NCI-H524 (cell line): ENCODE measurements at regions not wholly inside any gene's neighbourhood (a gene's known extent, or its start where the extent isn't known, plus 50 kb on each side); places are given as distances from the start of the nearest gene placed in this dataset.
A peak's percentile ranks its signal among the peaks of the same experiment; 100 is the strongest.

Source experiments
- DNase-seq, 2 experiments: peaks; one replicate each; lab custom pipeline; 2025; lab: John Stamatoyannopoulos, UW

DNA sequence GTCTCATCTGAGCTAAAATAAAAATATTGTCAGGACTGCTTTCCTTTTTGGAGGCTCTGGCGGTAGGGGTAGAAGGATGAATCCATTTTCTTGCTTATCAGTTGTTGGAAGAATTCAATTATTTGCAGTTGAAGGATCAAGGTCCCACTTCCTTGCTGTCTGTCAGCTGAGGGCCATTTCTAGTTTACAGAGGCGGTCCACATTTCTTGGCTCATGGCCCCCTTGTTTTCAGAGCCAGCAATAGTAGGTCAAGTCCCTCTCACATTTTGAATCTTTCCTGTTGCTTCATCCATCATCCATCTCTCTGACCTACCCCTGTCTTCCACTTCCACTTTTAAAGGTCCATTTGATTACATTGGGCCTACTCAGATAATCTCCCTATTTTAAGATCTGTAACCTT lies 1099.3 kb upstream of the DIAPH2 start:
- DNase-seq = no peak

DNA sequence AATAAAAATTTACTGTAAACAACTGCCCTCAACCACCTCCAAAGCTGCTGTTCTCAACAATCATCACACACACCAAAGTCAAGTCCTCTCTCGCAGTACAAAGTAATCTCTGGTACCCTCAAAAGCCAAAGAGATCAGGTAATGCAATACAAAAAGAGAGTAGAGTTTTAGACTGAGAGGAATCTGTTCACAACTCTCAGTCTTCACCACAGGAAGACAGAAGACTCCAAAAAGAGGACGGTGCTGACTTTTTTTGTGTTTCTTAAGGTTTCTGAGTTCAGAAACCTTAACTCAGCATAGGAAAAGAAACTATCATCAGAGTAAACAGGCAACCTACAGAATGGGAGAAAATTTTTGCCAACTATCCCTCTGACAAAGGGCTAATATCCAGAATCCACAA lies 1072.3 kb upstream of the DIAPH2 start:
- no peak for DNase-seq

DNA sequence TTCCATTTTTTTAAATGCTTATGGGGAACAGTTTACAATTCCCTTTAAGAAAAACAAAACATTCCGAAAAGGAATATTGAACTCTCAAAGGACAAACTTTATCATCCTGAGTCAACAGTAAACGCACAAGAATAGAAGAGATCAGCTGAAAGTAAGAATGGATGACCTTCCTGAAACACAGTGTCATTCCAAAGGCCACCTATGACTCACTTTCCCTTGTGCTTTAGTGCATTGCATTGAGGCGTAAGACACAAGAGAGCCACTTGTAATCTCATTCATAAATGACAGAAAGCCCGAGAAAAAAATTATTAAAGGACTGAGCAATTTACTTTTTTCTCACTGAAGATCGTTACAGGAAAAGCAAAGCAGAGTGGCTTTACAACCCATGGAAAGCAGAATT lies 1062.4 kb upstream of the DIAPH2 start:
- no peak for DNase-seq

DNA sequence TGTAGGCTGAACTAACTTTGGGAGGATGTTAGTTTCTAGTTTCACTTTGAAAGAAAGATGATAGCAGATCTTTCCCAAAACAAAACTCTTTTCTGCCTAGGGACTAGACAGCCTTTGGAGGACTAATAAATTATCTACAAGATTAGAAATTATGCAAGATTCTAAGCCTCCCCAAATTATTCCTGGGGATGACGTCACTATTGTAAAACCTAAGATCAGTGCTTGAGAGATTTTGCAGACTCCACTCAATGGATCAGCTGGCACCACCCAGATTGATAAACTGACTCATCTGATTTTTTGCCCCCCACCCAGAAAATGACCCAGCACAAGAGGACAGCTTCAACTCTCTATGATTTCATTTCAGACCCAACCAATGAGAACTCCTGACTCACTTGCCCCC lies 1057.9 kb upstream of the DIAPH2 start:
- no peak for DNase-seq

DNA sequence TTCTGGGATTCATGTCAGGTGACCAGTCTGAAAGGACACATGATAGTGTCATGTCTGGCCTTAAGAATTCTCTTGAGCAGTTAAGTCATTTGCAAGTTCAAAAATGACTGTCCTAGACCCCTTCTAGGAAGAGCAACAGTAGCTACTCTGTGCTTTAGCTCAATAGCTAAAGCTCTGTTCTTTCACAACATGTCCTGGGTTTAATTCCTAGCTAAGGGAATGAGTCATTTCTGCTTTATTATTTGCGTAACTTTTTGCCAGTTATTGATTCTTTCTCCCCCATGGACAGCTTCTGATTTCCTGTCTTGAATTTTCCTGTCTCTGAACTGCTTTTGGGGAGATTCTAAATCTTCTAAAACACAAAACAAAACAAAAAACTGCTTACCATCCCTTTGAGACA lies 1055.8 kb upstream of the DIAPH2 start:
- no peak for DNase-seq

DNA sequence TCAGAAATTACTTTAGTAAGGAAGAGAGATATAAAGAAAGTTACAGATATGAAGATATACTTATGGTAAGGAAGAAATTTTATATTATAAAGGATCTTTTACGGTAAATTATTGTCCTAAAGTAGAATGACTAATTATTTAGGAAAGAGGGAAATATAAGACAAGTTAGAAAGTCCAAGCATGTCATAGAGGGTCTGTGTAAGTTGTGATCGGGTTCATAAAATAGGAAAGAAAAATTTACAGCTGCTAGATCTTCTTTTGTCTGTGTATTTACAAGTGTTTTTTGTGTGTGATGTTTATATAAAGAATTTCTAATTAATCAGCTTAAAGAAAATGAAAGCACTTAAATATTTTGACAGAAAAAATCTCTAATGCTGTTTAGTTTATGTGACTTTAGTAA lies 1054.9 kb upstream of the DIAPH2 start:
- DNase-seq = no peak

DNA sequence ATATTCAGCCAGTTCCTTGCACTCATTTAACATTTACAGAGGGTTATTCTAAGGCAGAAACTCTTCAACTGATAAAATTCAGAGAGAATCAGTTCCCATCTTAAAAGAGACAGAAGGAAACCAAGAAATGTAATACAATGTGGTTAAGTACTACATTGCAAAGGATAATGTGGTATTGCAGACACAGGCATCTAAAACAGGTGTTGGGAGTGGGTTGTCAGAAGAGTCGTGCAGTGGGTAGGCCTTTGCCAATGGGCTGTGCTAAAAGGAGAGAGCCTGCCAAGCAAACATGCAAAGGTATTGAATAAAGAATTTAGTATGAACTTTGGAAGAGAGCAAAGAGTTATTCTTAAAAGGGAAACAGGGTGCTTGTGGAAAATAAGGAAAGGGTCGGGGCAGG lies 1044.4 kb upstream of the DIAPH2 start:
- DNase-seq = no peak

DNA sequence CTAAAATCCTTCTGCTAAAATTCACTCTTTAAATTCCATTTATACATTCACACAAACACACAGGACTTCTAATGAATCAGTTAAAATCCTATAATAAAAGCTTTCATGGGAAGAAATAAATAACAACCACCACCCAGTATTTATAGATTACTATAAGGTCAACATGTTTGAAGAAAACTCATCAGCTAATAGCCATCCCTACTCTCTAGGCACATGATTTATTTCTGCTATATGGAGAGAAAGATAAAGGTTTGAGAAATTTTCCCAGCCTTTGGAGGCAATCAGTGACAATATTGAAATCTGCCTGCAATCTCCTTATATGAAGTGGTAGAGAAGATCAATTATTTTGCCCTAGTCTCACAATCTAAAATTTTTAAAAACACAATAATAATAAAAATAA lies 1038.9 kb upstream of the DIAPH2 start:
- no peak for DNase-seq

DNA sequence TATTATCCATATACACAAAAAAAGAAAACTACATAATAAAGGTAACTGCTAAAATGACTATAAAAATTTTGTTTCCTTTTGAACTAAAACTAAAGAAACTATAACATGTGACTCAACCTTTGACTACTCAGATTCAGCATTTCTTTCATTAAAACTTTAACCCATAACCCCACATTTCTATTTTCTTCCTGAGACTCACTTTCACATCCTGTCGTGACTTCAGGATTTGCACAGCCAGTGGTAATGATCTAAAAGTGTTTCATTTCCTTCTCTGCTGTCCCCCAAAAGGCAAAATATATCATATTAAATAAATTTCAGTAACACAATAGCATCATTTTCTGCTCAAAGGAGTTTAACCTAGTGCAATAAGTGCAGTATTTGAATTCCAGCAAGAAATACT lies 1022.4 kb upstream of the DIAPH2 start:
- DNase-seq = no peak

DNA sequence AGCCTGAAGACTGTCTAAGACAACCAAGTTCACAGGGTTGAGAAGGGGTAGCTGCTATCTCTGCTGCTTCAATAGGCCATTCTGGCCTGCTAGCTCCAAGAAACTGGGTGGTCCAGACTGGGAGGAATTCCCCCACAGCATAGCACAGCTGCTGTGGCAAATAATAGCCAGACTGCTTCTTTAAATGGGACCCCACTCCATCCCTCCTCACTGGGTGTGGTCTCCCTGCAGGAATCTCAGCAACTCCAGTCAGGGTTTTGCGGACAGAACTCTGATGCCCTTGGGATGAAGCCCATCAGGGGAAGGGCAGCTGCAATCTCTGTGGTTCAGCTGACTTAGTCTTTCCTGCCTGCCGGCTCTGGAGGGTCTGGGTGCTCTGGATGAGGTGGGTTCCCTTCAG lies 1018.6 kb upstream of the DIAPH2 start:
- DNase-seq = no peak

DNA sequence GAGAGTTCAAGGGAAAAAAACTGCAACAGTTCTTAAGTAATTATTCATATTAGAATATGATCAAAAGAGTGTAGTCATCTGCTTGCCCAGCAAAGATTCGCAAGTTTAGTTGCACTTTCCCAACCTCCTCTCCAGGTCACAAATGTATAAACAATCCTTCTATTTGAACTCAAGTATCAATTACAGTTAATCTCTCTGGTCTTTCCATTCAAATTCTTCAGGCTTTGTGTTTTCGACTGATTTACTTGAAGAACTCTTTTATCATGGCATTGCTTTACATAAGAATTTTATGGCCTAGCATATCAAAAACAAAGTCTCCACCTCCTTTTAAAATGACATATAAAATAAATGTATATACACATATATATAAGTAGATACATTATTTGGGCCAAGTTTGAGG lies 1009.6 kb upstream of the DIAPH2 start:
- no peak for DNase-seq

DNA sequence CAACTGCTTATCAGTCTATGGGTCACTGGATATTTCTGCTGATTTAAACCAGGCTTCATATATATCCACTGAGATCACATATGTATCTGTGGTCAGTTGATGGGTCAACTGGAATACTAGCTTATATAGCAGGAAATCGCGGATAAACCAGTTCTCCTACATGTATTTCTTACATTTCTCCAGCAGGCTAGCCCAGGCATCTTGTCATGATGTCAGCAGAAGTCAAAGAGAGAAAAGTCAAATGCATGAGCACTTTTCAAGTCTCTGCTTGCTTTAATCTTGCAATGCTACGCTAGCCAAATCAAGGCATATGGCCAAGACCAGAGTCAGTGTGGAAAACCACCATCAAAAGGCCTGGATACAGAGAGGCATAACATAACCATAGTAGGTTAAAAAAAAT lies 1008.8 kb upstream of the DIAPH2 start:
- no peak for DNase-seq

DNA sequence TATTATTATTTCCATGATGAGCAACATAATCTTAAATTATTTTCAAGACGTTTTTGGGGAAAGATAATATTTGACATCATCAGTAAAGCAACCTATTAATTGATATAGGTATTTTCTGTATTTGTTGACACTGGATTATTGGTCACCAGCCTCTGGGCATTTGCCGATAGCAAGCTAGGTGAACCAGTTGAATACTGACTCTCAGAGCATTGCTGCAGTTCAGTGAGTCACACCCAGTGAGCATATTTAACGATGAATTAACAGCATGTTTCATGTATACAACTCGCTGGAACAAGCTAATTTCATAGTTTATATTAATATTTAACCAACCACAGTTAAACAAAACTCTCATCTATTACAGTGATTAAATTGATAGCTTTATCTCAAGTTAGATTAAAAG lies 1006.0 kb upstream of the DIAPH2 start:
- no peak for DNase-seq

DNA sequence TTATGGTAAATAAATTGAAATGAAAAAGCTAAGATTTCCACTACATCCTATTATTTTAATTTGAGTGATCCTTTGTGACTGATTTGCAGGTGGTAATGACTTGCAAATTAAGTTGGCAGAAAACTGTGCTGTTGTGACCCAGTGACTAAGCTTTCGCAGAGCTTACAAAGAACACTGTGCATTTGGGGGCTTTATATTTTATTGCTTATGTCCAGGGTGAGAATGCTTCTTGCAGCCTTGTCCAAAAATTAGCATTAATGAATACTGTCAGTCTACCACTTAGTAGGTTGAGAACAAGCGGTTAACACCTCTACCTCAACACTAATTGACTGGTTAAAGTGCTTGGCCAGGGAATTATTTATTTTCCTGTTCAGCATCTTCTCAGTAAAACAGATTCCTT lies 991.3 kb upstream of the DIAPH2 start:
- no peak for DNase-seq

DNA sequence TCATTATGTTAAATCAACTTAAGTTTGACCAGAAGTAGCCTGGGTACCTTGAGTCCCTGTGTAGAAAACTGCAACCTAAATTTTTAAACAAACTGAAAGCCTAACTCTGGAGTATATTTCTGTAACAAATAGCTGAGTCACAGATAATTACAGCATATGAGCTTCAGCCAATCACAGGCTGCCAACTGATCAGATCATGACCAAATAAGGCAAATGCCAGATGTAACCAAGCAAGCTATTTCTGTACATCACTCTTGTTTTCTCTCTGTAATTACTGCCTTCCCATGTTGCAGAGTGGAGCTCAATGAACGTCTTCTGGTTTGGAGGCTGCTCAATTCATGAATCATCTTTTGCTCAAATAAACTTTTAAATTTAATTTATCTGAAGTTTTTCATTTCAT lies 980.9 kb upstream of the DIAPH2 start:
- DNase-seq = no peak

DNA sequence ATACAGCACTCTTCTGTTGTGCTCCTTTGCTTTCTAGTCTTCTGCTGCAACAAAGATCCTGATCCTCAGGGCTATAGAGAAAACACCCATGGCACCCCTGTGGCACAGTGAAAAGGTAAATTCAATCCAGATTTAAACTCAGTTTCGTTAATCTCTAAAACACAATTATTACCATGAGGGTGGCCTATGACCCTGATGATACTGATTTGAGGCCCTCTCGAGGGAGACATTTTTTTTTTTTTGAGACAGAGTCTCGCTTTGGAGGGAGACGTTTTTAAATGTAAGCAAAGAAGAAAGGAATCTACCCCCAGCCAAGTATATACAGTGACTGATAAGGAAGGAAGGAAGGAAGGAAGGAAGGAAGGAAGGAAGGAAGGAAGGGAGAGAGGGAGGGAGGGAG lies 967.8 kb upstream of the DIAPH2 start:
- no peak for DNase-seq

DNA sequence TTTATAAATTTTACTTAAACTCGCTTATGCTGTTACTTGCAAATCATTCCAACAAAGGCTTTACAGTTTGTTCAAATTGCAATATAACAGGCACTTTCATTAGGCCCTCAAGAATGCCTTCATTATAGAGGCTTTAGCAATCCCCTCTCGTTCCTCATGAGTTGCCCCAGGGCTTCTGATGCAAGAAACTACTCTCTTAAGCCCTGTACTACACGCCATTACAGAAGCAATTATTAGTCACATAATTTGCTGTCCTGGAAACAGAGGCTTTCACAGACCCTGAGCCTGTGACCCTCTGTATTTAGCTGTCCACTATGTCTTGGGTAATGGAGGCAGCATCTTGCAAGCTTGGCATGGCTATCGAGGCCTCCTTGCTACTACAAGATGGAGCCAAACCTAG lies 965.9 kb upstream of the DIAPH2 start:
- no peak for DNase-seq

DNA sequence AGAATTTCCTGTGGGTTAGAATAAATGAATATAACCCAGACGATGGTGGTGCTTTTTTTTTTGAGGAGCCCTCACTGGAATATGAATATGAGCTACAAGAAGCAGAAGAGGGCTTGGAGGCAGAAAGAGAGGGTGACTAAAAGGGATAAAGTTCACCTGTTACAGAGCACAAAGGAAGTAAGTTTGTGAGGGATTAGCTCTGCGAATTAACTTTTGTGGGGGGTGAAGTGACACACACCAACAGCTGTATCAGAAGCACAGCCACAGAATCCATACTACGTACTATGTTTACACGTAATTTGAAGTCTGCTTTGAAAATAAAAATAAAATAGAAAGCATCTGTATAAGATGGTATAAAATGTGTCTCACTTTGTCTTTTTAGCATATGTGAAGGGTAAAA lies 963.6 kb upstream of the DIAPH2 start:
- DNase-seq = no peak

DNA sequence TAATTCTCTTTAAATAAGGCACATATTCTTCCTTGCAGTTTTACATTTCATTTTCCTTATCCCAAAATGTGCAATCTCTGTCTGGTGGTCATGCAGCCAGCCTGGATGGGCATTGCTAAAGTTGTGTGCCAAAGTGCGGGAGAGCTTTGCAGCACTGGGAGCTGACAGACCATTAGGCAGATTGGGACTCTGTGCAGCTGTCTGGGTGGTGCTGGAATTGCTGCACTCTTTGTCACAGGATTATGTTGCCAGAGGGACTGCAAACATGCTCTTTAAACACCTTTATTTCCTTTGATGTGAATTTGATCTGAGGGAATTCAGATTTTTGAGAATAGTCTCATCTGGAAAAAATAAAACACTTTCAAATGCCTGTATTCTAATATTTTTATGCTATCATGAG lies 956.2 kb upstream of the DIAPH2 start:
- DNase-seq = peak in 1 of 2 experiments; percentile 35

DNA sequence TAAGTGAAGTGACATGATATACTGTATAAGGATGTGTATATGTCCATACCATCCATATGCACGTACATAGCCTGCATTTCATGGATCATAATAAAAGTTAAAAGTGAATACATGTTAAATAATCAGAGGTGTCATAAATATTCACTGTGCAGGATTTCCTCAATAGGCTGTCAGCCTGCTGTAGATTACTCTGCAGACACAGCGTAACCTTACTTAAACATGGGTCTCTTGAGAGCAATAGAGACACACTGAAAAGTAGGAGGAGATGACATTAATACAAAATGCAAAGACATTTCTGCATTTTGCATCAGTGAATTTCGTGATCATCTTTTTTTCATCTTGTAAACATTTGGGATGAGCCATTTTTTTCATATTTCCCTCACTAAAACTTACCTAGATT lies 955.2 kb upstream of the DIAPH2 start:
- DNase-seq = no peak

DNA sequence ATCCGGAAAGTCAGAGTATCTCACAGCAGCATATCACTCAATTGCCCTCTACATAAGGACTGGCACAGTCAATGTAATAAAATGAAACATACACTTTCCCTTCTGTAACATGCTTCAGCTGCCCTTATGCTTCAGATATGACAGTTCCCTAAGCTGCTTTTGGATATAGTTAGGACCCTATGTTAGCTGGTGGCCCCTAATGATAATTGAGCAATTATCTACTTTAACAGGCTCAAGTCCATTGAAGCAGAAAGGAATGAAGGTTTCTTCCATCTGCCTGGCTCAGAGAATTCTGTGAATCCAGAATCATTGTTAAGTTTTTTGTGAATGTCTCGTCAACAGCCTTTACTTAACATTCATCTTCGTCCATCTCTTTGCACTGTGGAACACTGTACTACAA lies 951.2 kb upstream of the DIAPH2 start:
- peak; percentile 52 to 90 for DNase-seq

DNA sequence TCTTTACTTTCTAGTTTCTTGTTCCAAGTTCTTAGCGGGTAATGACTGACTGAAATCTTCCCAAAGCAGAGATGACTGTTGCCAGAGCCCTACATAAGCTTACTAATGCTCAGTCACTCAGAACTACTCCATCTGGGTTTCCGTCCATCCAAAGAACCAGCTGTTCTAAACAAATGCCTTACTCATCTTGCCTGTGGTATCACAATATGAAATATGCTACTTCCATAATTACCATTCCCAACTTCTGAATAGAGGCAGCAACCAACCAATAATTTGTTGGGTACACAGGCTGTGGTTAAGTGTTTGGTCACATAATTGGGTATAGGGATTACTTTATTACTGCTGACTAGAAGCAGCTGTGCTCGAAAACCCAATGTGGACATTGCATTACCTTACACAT lies 930.2 kb upstream of the DIAPH2 start:
- peak in 1 of 2 experiments; percentile 54 for DNase-seq

DNA sequence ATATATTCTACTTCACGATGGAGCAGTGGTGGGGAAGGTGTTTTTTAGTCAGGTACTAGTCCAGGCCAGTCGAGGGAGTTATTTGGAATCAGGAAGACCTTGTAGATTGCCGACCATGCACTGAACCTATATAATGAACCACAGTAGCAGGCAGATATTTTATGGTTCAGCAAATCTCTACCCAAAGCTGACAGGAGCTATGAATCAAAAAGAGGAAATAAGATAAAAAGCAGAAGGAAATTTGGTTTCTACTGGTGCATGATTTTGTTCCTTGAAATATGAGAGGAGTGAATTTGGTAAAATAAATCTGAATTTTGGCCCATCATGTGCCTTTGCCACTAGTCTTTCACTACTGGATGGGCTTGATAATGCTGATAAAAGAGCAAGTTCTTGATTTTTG lies 924.3 kb upstream of the DIAPH2 start:
- no peak for DNase-seq

DNA sequence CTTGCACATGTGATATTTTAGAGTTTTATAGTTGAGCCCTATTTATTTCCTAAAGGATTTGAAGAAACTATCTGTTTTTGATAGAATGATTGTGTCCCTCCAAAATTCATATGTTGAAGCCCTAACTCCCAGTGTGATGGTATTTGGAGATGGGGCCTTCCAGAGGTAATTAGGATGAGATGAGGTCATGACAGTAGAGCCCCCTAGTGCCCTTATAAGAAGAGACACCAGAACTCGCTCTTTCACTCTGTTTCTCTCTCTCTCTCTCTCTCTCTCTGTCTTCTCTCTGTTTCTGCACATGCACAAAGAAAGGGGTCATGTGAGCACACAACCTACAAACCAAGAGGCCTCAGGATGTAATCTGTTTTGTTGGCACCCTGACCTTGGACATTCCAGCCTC lies 921.9 kb upstream of the DIAPH2 start:
- peak in 1 of 2 experiments; percentile 37 for DNase-seq

DNA sequence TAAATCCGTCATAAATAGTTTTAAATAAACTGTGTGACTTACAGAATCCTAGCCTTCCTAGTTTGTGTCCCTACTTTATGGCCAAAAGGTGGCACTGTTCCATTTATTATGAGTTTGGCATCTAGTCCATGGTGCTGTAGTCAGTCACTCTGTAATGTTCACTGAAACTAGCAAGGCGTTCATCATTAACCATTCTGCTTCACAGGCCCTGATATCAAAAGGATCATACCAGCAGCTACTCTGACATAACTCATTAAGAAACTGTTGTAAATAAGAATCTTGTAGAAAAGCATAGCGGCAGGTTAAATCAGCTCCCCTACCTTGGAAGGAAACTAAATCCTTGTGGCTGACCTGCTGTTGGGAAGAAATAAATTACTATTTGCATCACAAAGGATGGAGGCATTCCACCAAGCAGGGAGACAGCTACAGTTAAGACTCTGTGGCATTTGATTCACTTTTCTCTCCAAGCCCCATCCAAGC lies 919.6 kb upstream of the DIAPH2 start:
- DNase-seq = peak in 1 of 2 experiments; percentile 71
